RWPE2 (cell line): ENCODE measurements at regions not wholly inside any gene's neighbourhood (a gene's known extent, or its start where the extent isn't known, plus 50 kb on each side); places are given as distances from the start of the nearest gene placed in this dataset.

Experiments used
- ATAC-seq: fragments of 200-7000 bp; cut with Tn5 transposase; 3 replicates; pipeline ENCODE4 v1.9.1; 2021; ENCODE audit warnings: low read depth
- DNase-seq: peaks from one replicate; pipeline ENCODE4 v3.0.0-alpha.2; 2020; ENCODE audit warnings: low spot score
- H3K27ac ChIP-seq: fragments of 450-650 bp; 2 replicates; pipeline ENCODE4 v1.5.1; 2017; ENCODE audit warnings: mild to moderate bottlenecking; ENCODE audit not compliant: poor library complexity, severe bottlenecking
- H3K27me3 ChIP-seq: fragments of 250-450 bp; sonication (Bioruptor Pico); 2 replicates; pipeline ENCODE4 v1.5.1; 2021; ENCODE audit warnings: mild to moderate bottlenecking, moderate library complexity; ENCODE audit not compliant: insufficient read depth, poor library complexity, severe bottlenecking
- H3K36me3 ChIP-seq: fragments of 250-450 bp; sonication (Bioruptor Pico); 2 replicates; pipeline ENCODE4 v1.5.1; 2020; ENCODE audit warnings: low read depth, mild to moderate bottlenecking, moderate library complexity
- H3K4me1 ChIP-seq: fragments of 250-450 bp; sonication (Bioruptor Pico); 2 replicates; pipeline ENCODE4 v1.5.1; 2021; ENCODE audit warnings: mild to moderate bottlenecking, moderate library complexity; ENCODE audit not compliant: insufficient read depth, poor library complexity, severe bottlenecking
- H3K4me3 ChIP-seq: fragments of 250-450 bp; sonication (Bioruptor Pico); 2 replicates; pipeline ENCODE4 v1.5.1; 2021; ENCODE audit warnings: mild to moderate bottlenecking, moderate library complexity; ENCODE audit not compliant: severe bottlenecking
- H3K9me3 ChIP-seq: fragments of 250-450 bp; sonication (Bioruptor Pico); 2 replicates; pipeline ENCODE4 v1.5.1; 2021; ENCODE audit warnings: mild to moderate bottlenecking, moderate library complexity; ENCODE audit not compliant: severe bottlenecking
- TF ChIP-seq, protein P1 (sequence below): fragments of 450-650 bp; IDR thresholded peaks from one replicate; pipeline ENCODE4 v1.5.1; 2017; ENCODE audit warnings: mild to moderate bottlenecking, moderate library complexity; ENCODE audit not compliant: poor library complexity, severe bottlenecking

DNA sequence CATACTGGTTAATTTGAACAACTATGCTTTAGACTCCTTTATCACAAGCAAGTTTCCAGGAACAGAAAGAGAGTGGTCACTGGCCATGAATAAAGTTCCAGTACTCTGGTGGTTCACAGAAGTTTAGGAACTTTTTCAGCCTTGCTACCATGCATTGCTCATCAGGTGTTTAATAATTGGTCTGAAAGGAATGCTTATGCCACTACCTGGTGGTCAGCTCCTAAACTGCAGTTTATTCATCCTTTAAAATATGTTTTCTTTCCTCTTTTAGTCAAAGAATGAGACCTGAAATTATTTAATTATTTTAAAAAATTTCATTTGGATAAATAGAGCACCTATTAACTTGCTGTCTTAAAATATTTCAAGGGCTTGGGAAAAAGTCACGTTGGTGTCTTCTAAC is 260.1 kb upstream of the OR4E1 start:
- DNase-seq: no peak
- H3K27ac ChIP-seq: no peak overlapping the region
- peak; percentile 65; the same call in 2 of the 3 replicates for ATAC-seq
- H3K36me3 ChIP-seq: no peaks in the 10 kb centered on the region
- no peaks in the 10 kb centered on the region for H3K4me1 ChIP-seq
- H3K4me3 ChIP-seq: no peak overlapping the region
- H3K9me3 ChIP-seq: no peaks in the 10 kb centered on the region
- H3K27me3 ChIP-seq: peaks cover 58% of the 10 kb centered on the region
- TF ChIP-seq, protein P1, sequence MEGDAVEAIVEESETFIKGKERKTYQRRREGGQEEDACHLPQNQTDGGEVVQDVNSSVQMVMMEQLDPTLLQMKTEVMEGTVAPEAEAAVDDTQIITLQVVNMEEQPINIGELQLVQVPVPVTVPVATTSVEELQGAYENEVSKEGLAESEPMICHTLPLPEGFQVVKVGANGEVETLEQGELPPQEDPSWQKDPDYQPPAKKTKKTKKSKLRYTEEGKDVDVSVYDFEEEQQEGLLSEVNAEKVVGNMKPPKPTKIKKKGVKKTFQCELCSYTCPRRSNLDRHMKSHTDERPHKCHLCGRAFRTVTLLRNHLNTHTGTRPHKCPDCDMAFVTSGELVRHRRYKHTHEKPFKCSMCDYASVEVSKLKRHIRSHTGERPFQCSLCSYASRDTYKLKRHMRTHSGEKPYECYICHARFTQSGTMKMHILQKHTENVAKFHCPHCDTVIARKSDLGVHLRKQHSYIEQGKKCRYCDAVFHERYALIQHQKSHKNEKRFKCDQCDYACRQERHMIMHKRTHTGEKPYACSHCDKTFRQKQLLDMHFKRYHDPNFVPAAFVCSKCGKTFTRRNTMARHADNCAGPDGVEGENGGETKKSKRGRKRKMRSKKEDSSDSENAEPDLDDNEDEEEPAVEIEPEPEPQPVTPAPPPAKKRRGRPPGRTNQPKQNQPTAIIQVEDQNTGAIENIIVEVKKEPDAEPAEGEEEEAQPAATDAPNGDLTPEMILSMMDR: peak; percentile 51

DNA sequence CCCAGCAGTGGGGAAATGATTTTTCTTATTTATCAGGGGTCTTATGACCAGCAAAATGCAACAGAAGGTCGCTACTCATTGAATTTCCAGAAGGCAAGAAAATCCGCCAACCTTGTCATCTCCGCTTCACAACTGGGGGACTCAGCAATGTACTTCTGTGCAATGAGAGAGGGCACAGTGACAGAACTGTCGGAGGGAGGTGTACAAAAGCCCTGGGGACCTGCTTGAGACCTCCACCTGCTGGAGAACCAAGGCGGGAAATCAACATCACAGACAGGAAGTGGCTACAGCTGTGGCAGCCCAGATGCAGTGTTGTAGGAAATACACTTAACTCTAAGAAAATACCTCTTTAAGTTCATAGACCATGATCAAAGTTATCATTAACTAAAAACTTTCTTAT is 250.9 kb upstream of the OR4E1 start:
- Histone ChIP-seq H3K4me1 (no peaks in the 10 kb centered on the region), H3K4me3 (no peak overlapping the region), H3K9me3 (no peaks in the 10 kb centered on the region), H3K27me3 (peaks cover 40% of the 10 kb centered on the region), H3K36me3 (no peaks in the 10 kb centered on the region), H3K27ac (no peak overlapping the region)
- no peak for DNase-seq
- TF ChIP-seq, protein P1: no peak
- no peak for ATAC-seq

DNA sequence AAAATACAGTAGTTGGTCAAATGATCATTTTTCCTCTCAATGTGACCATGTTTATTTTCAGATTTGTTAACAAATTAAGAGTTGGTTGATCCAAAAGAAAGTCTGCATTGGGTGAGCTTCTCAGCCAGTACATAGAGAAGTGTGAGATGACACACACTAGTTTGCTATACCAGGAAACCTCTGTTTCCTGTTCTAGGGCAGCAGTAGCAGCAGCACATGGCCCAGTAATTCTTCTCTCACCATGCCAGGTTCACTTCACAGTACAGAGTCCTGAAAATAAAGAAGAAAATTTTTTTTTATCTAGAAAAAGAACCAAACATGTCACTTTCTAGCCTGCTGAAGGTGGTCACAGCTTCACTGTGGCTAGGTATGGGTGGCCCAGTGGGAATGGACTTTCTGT is 250.2 kb upstream of the OR4E1 start:
- Histone ChIP-seq H3K4me1 (no peaks in the 10 kb centered on the region), H3K27me3 (peaks cover 39% of the 10 kb centered on the region), H3K36me3 (no peaks in the 10 kb centered on the region), H3K4me3 (no peak overlapping the region), H3K27ac (no peak overlapping the region), H3K9me3 (no peaks in the 10 kb centered on the region)
- ATAC-seq: no peak
- no peak for DNase-seq
- TF ChIP-seq, protein P1: no peak

DNA sequence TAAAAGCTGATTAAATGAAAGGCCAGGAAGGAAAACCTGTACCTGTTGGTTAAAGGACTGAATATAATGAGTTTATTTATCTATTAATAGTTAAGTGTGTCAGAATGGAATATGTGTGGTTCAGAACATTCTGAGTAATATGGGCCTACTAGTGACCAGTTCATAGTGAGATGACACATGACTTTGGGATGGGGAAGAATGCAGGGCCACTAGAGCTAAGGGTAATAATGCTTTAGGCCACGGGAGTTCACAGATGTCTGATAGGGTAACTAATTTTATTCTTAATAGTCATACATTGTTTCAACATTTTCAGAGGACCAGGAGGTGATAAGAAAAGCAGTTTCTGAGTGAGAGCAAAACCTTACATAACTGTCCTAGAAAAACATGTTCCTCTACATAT is 247.8 kb upstream of the OR4E1 start:
- Histone ChIP-seq H3K27me3 (peaks cover 21% of the 10 kb centered on the region), H3K4me3 (no peak overlapping the region), H3K4me1 (no peaks in the 10 kb centered on the region), H3K9me3 (no peaks in the 10 kb centered on the region), H3K36me3 (no peaks in the 10 kb centered on the region), H3K27ac (no peak overlapping the region)
- TF ChIP-seq, protein P1: no peak
- DNase-seq: no peak
- no peak for ATAC-seq

DNA sequence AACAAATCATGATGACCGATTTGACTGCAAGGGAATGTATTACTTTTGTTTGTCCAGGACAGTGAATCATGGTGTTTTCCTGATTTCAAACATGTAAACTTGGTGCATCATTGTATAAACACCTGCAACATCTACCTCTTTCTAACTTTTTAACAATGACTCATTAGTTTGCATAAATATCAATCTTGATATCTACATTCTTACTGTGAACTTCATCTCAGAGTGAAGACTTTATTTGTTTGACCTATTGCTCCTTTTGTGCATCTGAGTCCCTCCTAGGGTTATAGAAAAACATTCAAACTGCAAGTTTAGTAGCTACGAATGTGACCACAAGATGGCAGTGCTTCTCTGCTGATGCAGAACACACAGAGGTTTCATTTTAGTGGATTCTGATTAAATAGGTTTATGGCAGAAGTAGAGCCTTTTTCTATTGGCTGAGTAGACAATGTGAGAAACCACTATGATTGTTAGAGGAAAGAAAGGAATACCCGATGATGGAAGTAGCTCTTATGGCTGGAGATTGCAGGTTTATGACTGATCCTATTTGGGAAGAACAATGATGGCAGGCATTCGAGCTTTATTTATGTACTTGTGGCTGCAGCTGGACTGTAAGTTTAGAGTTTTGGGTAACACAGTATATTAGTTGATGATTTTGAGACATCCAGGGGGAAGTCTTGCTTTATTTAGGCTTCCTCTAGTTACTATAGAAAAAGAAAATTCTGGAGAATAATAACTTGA is 244.2 kb upstream of the OR4E1 start:
- Histone ChIP-seq H3K36me3 (no peaks in the 10 kb centered on the region), H3K27me3 (peaks cover 6% of the 10 kb centered on the region), H3K9me3 (no peaks in the 10 kb centered on the region), H3K4me1 (peaks cover 9% of the 10 kb centered on the region), H3K4me3 (no peak overlapping the region), H3K27ac (no peak overlapping the region)
- ATAC-seq (peak; percentile 78), DNase-seq (no peak)
- TF ChIP-seq, protein P1: peak; percentile 98
